Left forelimb (tissue), 1 donor: ENCODE measurements at regions not wholly inside any gene's neighbourhood (a gene's known extent, or its start where the extent isn't known, plus 50 kb on each side); places are given as distances from the start of the nearest gene placed in this dataset.

Source experiments
- DNase-seq: peaks from one replicate; pipeline ENCODE4 v3.0.0-alpha.2; 2018; ENCODE audit warnings: low spot score

GRCh38 chr2:43018179-43019024, 208.0 kb downstream of the ZFP36L2 start:
- DNase-seq, result peak; percentile 53

GRCh38 chr2:43013821-43014345, 212.5 kb downstream of the ZFP36L2 start:
- peak; percentile 4 for DNase-seq

- no peak for DNase-seq
Measured at GRCh38 chr2:43012966-43013365, 213.4 kb downstream of the ZFP36L2 start.

- DNase-seq, result no peak
Measured at GRCh38 chr2:43011158-43011491, 215.3 kb downstream of the ZFP36L2 start.

- no peak for DNase-seq
Measured at GRCh38 chr2:43010438-43011157, 215.8 kb downstream of the ZFP36L2 start.

- no peak for DNase-seq
Measured at GRCh38 chr2:43009448-43009847, 217.0 kb downstream of the ZFP36L2 start.

- peak; percentile 47 for DNase-seq
Measured at GRCh38 chr2:43008388-43008787, 216.0 kb upstream of the HAAO start.

- DNase-seq, result peak; percentile 5
Measured at GRCh38 chr2:43007901-43008300, 215.5 kb upstream of the HAAO start.

- DNase-seq, result peak; percentile 41
Measured at GRCh38 chr2:43006834-43007543, 214.6 kb upstream of the HAAO start.

- peak; percentile 64 for DNase-seq
Measured at GRCh38 chr2:43005975-43006833, 213.8 kb upstream of the HAAO start.

- DNase-seq, result peak; percentile 56
Measured at GRCh38 chr2:43005245-43005974, 213.0 kb upstream of the HAAO start.

- DNase-seq, result peak; percentile 41
Measured at GRCh38 chr2:43004879-43005244, 212.5 kb upstream of the HAAO start.

- peak; percentile 37 for DNase-seq
Measured at GRCh38 chr2:43004126-43004865, 211.9 kb upstream of the HAAO start.

GRCh38 chr2:43003702-43004101, 211.3 kb upstream of the HAAO start:
- peak; percentile 22 for DNase-seq

- DNase-seq, result peak; percentile 47
Measured at GRCh38 chr2:43001787-43002468, 209.5 kb upstream of the HAAO start.

GRCh38 chr2:43001055-43001378, 208.6 kb upstream of the HAAO start:
- DNase-seq, result no peak

GRCh38 chr2:43000242-43001054, 208.1 kb upstream of the HAAO start:
- DNase-seq, result peak; percentile 64

- peak; percentile 33 for DNase-seq
Measured at GRCh38 chr2:42999856-43000241, 207.5 kb upstream of the HAAO start.

- peak; percentile 59 for DNase-seq
Measured at GRCh38 chr2:42999391-42999841, 207.0 kb upstream of the HAAO start.
